A673 (cell line): ENCODE measurements at regions not wholly inside any gene's neighbourhood (a gene's known extent, or its start where the extent isn't known, plus 50 kb on each side); places are given as distances from the start of the nearest gene placed in this dataset.

ENCODE experiments used
- BruUV-seq: library from RNA; stranded (reverse); fragments of 400-500 nt; replicated peaks from 2 replicates; lab custom pipeline; 2021; lab: Mats Ljungman, UMichigan
- CTCF ChIA-PET: fragments of 300-600 bp; sonication (Branson Sonifier 250); formaldehyde crosslinking; loops from one replicate; lab custom pipeline; 2022; ENCODE audit warnings: antibody characterized with exemption; lab: Charles Lee
- POLR2A ChIA-PET: fragments of 300-600 bp; sonication (Branson Sonifier 250); formaldehyde crosslinking; loops from one replicate; lab custom pipeline; 2022; ENCODE audit warnings: antibody characterized with exemption; ENCODE audit not compliant: low non-redundant PET; lab: Charles Lee
- DNase-seq: peaks from one replicate; pipeline ENCODE4 v3.0.0-alpha.2; 2015; ENCODE audit warnings: low spot score
- H3K27ac ChIP-seq: fragments of 200-600 bp; sonication (generic); 2 replicates; pipeline ENCODE4 v1.5.1; 2016; ENCODE audit warnings: mixed run types, low read depth, mild to moderate bottlenecking, mixed read lengths, antibody characterized with exemption, low read length; ENCODE audit not compliant: poor library complexity, severe bottlenecking
- H3K27me3 ChIP-seq: fragments of 200-600 bp; sonication (generic); replicated peaks from 2 replicates; pipeline ENCODE4 v1.6.1; 2017; ENCODE audit warnings: mixed run types, low read depth, mild to moderate bottlenecking, mixed read lengths, antibody characterized with exemption, low read length; ENCODE audit not compliant: insufficient read depth, poor library complexity
- H3K36me3 ChIP-seq: fragments of 200-600 bp; sonication (generic); 2 replicates; pipeline ENCODE4 v1.6.1; 2016; ENCODE audit warnings: mixed run types, mild to moderate bottlenecking, mixed read lengths, antibody characterized with exemption, low read length; ENCODE audit not compliant: insufficient read depth, poor library complexity, severe bottlenecking
- H3K4me1 ChIP-seq: fragments of 200-600 bp; sonication (generic); 2 replicates; pipeline ENCODE4 v1.6.1; 2017; ENCODE audit warnings: mixed run types, mild to moderate bottlenecking, mixed read lengths, antibody characterized with exemption, low read length; ENCODE audit not compliant: insufficient read depth, poor library complexity, severe bottlenecking
- H3K4me3 ChIP-seq: fragments of 200-600 bp; sonication (generic); 2 replicates; pipeline ENCODE4 v1.5.1; 2016; ENCODE audit warnings: low read depth, mixed run types, mild to moderate bottlenecking, mixed read lengths, low read length; ENCODE audit not compliant: poor library complexity, severe bottlenecking
- H3K9me3 ChIP-seq: fragments of 200-600 bp; sonication (generic); 2 replicates; pipeline ENCODE4 v1.6.1; 2016; ENCODE audit warnings: mixed run types, low read depth, mild to moderate bottlenecking, mixed read lengths, antibody characterized with exemption, low read length; ENCODE audit not compliant: poor library complexity, severe bottlenecking
- EZH2 ChIP-seq: fragments of 200-600 bp; sonication (generic); IDR thresholded peaks from 2 replicates; pipeline ENCODE4 v1.6.1; 2017; ENCODE audit warnings: borderline replicate concordance, low read depth, mild to moderate bottlenecking, mixed read lengths, antibody characterized with exemption, low read length; ENCODE audit not compliant: poor library complexity, severe bottlenecking
- intact Hi-C: fragments of 100-400 bp; cut with micrococcal nuclease; formaldehyde crosslinking; loops from one replicate; pipeline ENCODE4 v1.10.0; 2022; ENCODE audit not compliant: unreplicated experiment
- TF ChIP-seq, protein P1 (sequence below): fragments of 300-800, 200-600 bp; sonication (generic); conservative IDR thresholded peaks from 2 replicates; pipeline ENCODE4 v1.5.1; 2017; ENCODE audit warnings: low read depth, mild to moderate bottlenecking, antibody characterized with exemption, low read length, moderate library complexity, mixed read lengths

DNA sequence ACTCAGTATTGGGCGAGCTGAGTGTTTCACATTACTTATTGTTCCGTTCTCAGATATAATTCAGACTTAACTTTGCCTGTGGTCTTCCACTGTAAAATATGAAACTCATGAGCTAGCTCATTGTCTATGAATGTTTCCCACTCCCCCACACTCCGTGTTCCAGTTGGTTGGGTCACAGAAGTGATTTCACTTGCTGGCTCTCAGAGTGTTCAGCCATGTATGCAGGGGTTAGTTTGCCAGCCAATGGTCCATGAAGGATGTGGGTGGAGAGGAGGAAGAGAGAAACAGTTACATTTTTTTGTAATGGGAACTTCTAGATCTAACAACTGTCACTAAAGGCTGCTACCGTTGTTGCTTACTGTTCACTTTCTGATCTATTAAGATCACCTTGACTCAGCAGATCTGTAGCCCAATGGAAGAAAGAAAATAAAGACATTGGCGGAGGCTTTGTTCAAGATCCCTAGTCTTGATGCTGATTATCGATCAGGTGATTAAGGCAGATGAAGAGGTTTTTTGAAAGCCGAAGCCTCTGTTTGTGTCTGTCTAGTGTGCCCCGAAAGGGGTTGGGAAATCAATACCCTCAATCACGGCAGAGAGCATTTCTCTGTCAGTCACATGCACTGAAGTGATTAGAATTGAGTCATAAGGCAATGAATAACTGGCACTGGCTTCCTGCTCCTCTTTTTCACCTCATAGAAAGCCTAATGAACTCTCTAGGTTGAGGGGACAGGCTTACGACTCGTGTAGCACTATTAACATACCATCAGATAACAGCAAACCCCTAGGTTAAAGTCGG, 279.7 kb upstream of the FIGN start:
- no peak overlapping the region for H3K27ac ChIP-seq
- ChIA-PET POLR2A (no interaction called here), CTCF (no interaction called here)
- no peak for TF ChIP-seq EZH2
- TF ChIP-seq, protein P1, sequence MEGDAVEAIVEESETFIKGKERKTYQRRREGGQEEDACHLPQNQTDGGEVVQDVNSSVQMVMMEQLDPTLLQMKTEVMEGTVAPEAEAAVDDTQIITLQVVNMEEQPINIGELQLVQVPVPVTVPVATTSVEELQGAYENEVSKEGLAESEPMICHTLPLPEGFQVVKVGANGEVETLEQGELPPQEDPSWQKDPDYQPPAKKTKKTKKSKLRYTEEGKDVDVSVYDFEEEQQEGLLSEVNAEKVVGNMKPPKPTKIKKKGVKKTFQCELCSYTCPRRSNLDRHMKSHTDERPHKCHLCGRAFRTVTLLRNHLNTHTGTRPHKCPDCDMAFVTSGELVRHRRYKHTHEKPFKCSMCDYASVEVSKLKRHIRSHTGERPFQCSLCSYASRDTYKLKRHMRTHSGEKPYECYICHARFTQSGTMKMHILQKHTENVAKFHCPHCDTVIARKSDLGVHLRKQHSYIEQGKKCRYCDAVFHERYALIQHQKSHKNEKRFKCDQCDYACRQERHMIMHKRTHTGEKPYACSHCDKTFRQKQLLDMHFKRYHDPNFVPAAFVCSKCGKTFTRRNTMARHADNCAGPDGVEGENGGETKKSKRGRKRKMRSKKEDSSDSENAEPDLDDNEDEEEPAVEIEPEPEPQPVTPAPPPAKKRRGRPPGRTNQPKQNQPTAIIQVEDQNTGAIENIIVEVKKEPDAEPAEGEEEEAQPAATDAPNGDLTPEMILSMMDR: no peak
- no peak overlapping the region for H3K4me3 ChIP-seq
- no TSS peak for BruUV-seq
- peaks cover 35% of the 10 kb centered on the region for H3K27me3 ChIP-seq
- no peaks in the 10 kb centered on the region for H3K36me3 ChIP-seq
- no peaks in the 10 kb centered on the region for H3K4me1 ChIP-seq
- intact Hi-C loops: no loop called here
- no peaks in the 10 kb centered on the region for H3K9me3 ChIP-seq
- no peak for DNase-seq

GRCh38 chr2:164014791-164015190, 279.0 kb upstream of the FIGN start:
- DNase-seq: no peak
- Histone ChIP-seq H3K4me3 (no peak overlapping the region), H3K4me1 (no peaks in the 10 kb centered on the region), H3K27me3 (peaks cover 42% of the 10 kb centered on the region), H3K27ac (no peak overlapping the region), H3K9me3 (no peaks in the 10 kb centered on the region), H3K36me3 (no peaks in the 10 kb centered on the region)
- BruUV-seq: no TSS peak
- TF ChIP-seq, protein P1: no peak
- TF ChIP-seq EZH2: no peak
- POLR2A ChIA-PET: no interaction called here
- CTCF ChIA-PET: no interaction called here
- intact Hi-C loops: no loop called here

DNA sequence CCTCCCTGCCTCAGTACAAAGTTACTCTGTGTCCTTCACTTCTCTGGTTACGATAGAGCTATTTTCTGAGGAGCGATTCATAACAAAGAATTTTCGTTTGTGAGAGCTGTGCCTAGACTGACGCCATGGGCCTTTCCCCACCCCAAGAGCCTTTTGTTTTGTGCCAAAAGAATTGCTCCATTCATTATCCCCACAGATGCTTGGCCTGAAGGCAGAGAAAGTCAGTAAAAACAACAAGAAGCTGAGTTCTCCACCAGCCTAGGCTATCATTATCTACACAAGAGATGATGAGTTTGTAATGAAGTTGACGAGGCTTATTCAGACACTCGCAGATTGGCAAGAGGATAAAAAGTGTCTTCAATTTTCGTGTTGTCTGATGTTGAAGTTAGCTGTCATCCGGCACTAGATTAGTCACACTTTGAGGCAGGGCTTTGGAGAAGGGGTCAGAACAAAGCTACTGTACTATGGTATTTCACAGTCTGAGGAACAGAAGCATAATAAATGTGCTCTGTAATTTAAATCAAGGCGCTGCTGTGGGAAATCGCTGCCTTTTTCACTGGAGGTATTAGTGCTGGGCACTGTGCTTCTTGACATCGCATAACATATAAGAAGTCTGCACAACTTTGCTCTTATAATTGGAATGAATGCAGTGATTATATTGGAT, 278.4 kb upstream of the FIGN start:
- H3K27me3 ChIP-seq: peaks cover 48% of the 10 kb centered on the region
- ChIA-PET CTCF (no interaction called here), POLR2A (no interaction called here)
- TF ChIP-seq EZH2: no peak
- TF ChIP-seq, protein P1: no peak
- no peak overlapping the region for H3K27ac ChIP-seq
- no TSS peak for BruUV-seq
- no peaks in the 10 kb centered on the region for H3K36me3 ChIP-seq
- DNase-seq: no peak
- no peaks in the 10 kb centered on the region for H3K4me1 ChIP-seq
- H3K4me3 ChIP-seq: no peak overlapping the region
- intact Hi-C loops: no loop called here
- no peaks in the 10 kb centered on the region for H3K9me3 ChIP-seq
